Mucosa of rectum (tissue), 2 donors: ENCODE measurements at regions not wholly inside any gene's neighbourhood (a gene's known extent, or its start where the extent isn't known, plus 50 kb on each side); places are given as distances from the start of the nearest gene placed in this dataset.
"Not testable (repeated sequence)": the region's sequence is repeated elsewhere in the genome, so short reads cannot be mapped to it uniquely, and the experiment has no call there.

Source experiments
- H3K27ac ChIP-seq, 2 donors: one replicate each; pipeline ENCODE4 v1.7.0; 2013; ENCODE audit warnings: inconsistent platforms in 2 of 2, low read depth in 2 of 2, low read length in 2 of 2
- H3K27me3 ChIP-seq, 2 donors: one replicate each; pipeline ENCODE4 v1.7.0; 2013; ENCODE audit warnings: low read length in 2 of 2; ENCODE audit not compliant: control insufficient read depth in 2 of 2, insufficient read depth in 2 of 2
- H3K36me3 ChIP-seq, 2 donors: one replicate each; pipeline ENCODE4 v1.7.0; 2013; ENCODE audit warnings: low read length in 2 of 2; ENCODE audit not compliant: control insufficient read depth in 2 of 2, insufficient read depth in 2 of 2
- H3K4me1 ChIP-seq, 2 donors: one replicate each; pipeline ENCODE4 v1.7.0; 2013; ENCODE audit warnings: low read length in 2 of 2, mild to moderate bottlenecking in 1 of 2; ENCODE audit not compliant: control insufficient read depth in 2 of 2, insufficient read depth in 2 of 2
- H3K4me3 ChIP-seq, 2 donors: one replicate each; pipeline ENCODE4 v1.7.0; 2013; ENCODE audit warnings: low read length in 2 of 2
- H3K9ac ChIP-seq, 2 donors: one replicate each; pipeline ENCODE4 v1.7.0; 2013; ENCODE audit warnings: low read length in 2 of 2, low read depth in 1 of 2, mild to moderate bottlenecking in 1 of 2
- H3K9me3 ChIP-seq, 2 donors: one replicate each; pipeline ENCODE4 v1.7.0; 2013; ENCODE audit warnings: low read length in 2 of 2; ENCODE audit not compliant: control insufficient read depth in 2 of 2
- donor health status: healthy.
- donor health status: Normal muscosa, but diverticular disease.

GRCh38 chr7:136114467-136114866, 137.3 kb upstream of the MTPN start:
- not testable (repeated sequence) for H3K36me3 ChIP-seq, H3K9ac ChIP-seq, H3K9me3 ChIP-seq, H3K27me3 ChIP-seq, H3K4me1 ChIP-seq, H3K27ac ChIP-seq, H3K4me3 ChIP-seq

GRCh38 chr7:136109037-136109436, 131.9 kb upstream of the MTPN start:
- not testable (repeated sequence) for H3K27ac ChIP-seq, H3K27me3 ChIP-seq, H3K9me3 ChIP-seq, H3K4me1 ChIP-seq, H3K36me3 ChIP-seq, H3K9ac ChIP-seq, H3K4me3 ChIP-seq

DNA sequence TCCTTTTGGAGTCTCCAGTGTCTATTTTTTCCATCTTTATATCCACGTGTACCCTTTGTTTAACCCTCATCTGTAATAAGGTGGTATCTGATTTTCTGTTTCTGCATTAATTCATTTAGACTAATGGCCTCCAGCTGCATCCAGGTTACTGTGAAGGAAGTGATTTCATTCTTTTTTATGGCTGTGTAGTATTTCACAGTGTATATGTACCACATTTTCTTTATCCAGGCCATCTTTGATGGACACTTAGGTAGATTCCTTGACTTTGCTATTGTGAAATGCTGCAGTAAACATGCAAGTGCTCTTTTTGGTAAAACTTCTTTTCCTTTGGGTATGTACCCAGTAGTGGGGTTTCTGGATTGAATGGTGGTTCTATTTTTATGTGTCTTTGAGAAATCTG, 128.0 kb upstream of the MTPN start:
- Histone ChIP-seq H3K9me3 (no peaks in the 10 kb centered on the region), H3K36me3 (no peaks in the 10 kb centered on the region), H3K4me3 (no peak overlapping the region), H3K9ac (no peak overlapping the region), H3K4me1 (no peaks in the 10 kb centered on the region), H3K27me3 (no peaks in the 10 kb centered on the region), H3K27ac (no peak overlapping the region)

DNA sequence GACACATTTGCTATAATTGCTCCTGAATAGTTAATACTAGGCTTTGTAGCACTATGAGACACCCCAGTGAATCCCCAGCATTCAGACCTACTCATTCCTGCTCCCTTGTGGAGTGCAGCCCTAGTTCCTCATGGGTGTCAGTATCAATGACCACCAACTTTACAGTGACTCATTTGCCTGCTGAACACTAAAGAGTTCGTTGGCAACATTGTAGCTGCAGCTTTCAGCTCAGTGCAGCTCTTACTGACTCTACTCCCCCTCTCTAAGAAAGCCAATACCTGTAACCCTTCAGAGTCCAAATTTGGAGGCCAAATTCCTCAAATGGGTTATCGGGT, 127.1 kb upstream of the MTPN start:
- H3K27ac ChIP-seq = no peak overlapping the region
- no peaks in the 10 kb centered on the region for H3K9me3 ChIP-seq
- H3K4me3 ChIP-seq = no peak overlapping the region
- H3K9ac ChIP-seq = no peak overlapping the region
- H3K36me3 ChIP-seq = no peaks in the 10 kb centered on the region
- no peaks in the 10 kb centered on the region for H3K4me1 ChIP-seq
- H3K27me3 ChIP-seq = no peaks in the 10 kb centered on the region

GRCh38 chr7:136103545-136104268, 126.5 kb upstream of the MTPN start:
- Histone ChIP-seq H3K27ac (no peak overlapping the region), H3K9ac (no peak overlapping the region), H3K4me3 (no peak overlapping the region), H3K4me1 (no peaks in the 10 kb centered on the region), H3K9me3 (no peaks in the 10 kb centered on the region), H3K36me3 (no peaks in the 10 kb centered on the region), H3K27me3 (no peaks in the 10 kb centered on the region)

GRCh38 chr7:136102881-136103280, 125.7 kb upstream of the MTPN start:
- Histone ChIP-seq H3K9me3 (no peaks in the 10 kb centered on the region), H3K36me3 (no peaks in the 10 kb centered on the region), H3K27ac (no peak overlapping the region), H3K9ac (no peak overlapping the region), H3K4me3 (no peak overlapping the region), H3K27me3 (no peaks in the 10 kb centered on the region), H3K4me1 (no peaks in the 10 kb centered on the region)

GRCh38 chr7:136092714-136093113, 115.6 kb upstream of the MTPN start:
- H3K27me3 ChIP-seq, H3K9ac ChIP-seq, H3K27ac ChIP-seq, H3K9me3 ChIP-seq, H3K4me3 ChIP-seq, H3K36me3 ChIP-seq, H3K4me1 ChIP-seq: not testable (repeated sequence)

- H3K36me3 ChIP-seq = no peaks in the 10 kb centered on the region
- H3K4me1 ChIP-seq = no peaks in the 10 kb centered on the region
- H3K9ac ChIP-seq = no peak overlapping the region
- H3K9me3 ChIP-seq = no peaks in the 10 kb centered on the region
- H3K27me3 ChIP-seq = no peaks in the 10 kb centered on the region
- H3K4me3 ChIP-seq = no peak overlapping the region
- H3K27ac ChIP-seq = no peak overlapping the region
Observed at GRCh38 chr7:136087881-136088280, 110.7 kb upstream of the MTPN start.

GRCh38 chr7:136086712-136087111, 109.6 kb upstream of the MTPN start:
- no peaks in the 10 kb centered on the region for H3K4me1 ChIP-seq
- peak overlapping the region in 1 of 2 donors; percentile 64 for H3K4me3 ChIP-seq
- H3K9ac ChIP-seq = no peak overlapping the region
- no peaks in the 10 kb centered on the region for H3K9me3 ChIP-seq
- H3K36me3 ChIP-seq = no peaks in the 10 kb centered on the region
- no peak overlapping the region for H3K27ac ChIP-seq
- no peaks in the 10 kb centered on the region for H3K27me3 ChIP-seq

- Histone ChIP-seq H3K27me3 (no peaks in the 10 kb centered on the region), H3K9me3 (no peaks in the 10 kb centered on the region), H3K4me1 (no peaks in the 10 kb centered on the region), H3K9ac (no peak overlapping the region), H3K4me3 (no peak overlapping the region), H3K27ac (no peak overlapping the region), H3K36me3 (no peaks in the 10 kb centered on the region)
Observed at GRCh38 chr7:136079934-136080333, 102.8 kb upstream of the MTPN start.

DNA sequence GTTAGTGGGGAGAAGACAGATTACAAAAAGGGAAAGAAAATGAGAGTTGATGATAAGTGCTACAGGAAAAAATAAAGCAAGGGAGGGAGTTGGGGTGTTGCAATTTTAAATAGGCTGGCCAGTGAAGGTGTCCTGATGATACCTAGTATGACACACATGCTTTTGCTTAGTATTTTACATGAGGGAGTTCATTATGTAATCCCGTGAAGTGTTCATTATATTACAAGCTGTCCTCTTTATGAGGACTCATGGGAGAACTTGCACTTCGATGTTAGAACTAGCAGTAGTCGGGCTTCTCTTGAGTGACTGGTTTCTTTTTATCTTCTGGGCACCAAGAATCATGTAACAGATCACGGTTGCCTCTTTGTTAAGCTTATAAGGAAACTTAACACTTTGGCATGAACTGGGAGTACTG, 102.3 kb upstream of the MTPN start:
- no peaks in the 10 kb centered on the region for H3K36me3 ChIP-seq
- H3K9me3 ChIP-seq = no peaks in the 10 kb centered on the region
- H3K27ac ChIP-seq = no peak overlapping the region
- H3K9ac ChIP-seq = no peak overlapping the region
- no peaks in the 10 kb centered on the region for H3K4me1 ChIP-seq
- no peak overlapping the region for H3K4me3 ChIP-seq
- H3K27me3 ChIP-seq = no peaks in the 10 kb centered on the region
